Fibroblast of mammary gland (primary cell): ENCODE measurements at regions not wholly inside any gene's neighbourhood (a gene's known extent, or its start where the extent isn't known, plus 50 kb on each side); places are given as distances from the start of the nearest gene placed in this dataset.
A peak's percentile ranks its signal among the peaks of the same experiment; 100 is the strongest.

Experiments
- DNase-seq: peaks from one replicate; pipeline ENCODE4 v3.0.0-alpha.2; 2010; ENCODE audit warnings: low read depth
- H3K4me3 ChIP-seq: 2 replicates; pipeline ENCODE4 v1.5.1; 2011; ENCODE audit warnings: low read depth, mild to moderate bottlenecking, low read length, moderate library complexity; ENCODE audit not compliant: control insufficient read depth
- CTCF ChIP-seq: conservative IDR thresholded peaks from 2 replicates; pipeline ENCODE4 v1.5.1; 2011; ENCODE audit warnings: low read depth, low read length, inconsistent platforms; ENCODE audit not compliant: control insufficient read depth, insufficient read depth

- H3K4me3 ChIP-seq = no peak overlapping the region
- DNase-seq = no peak
- no peak for TF ChIP-seq CTCF
Observed at GRCh38 chr11:109363682-109364081, 58.3 kb upstream of the C11orf87 start.

GRCh38 chr11:109364851-109365250 lies 57.1 kb upstream of the C11orf87 start:
- no peak for TF ChIP-seq CTCF
- no peak overlapping the region for H3K4me3 ChIP-seq
- no peak for DNase-seq

- DNase-seq = peak; percentile 6
- TF ChIP-seq CTCF = no peak
- H3K4me3 ChIP-seq = no peak overlapping the region
Observed at GRCh38 chr11:109371444-109372176, 50.4 kb upstream of the C11orf87 start.
